GM12878 (cell line): ENCODE measurements at regions not wholly inside any gene's neighbourhood (a gene's known extent, or its start where the extent isn't known, plus 50 kb on each side); places are given as distances from the start of the nearest gene placed in this dataset.

Experiments used
- ATAC-seq: fragments of 200-7000 bp; cut with Tn5 transposase; 3 replicates; pipeline ENCODE4 v1.9.1; 2020; ENCODE audit warnings: mild to moderate bottlenecking, moderate library complexity
- BruUV-seq: library from RNA; stranded (reverse); fragments of 400-500 nt; replicated peaks from 2 replicates; lab custom pipeline; 2021; lab: Mats Ljungman, UMichigan
- CTCF ChIA-PET: fragments of 300-600 bp; sonication (Branson Sonifier 250); formaldehyde crosslinking; extraction: SDS; loops from one replicate; lab custom pipeline; 2021; ENCODE audit warnings: inconsistent platforms; lab: Yijun Ruan, JAX
- POLR2A ChIA-PET: fragments of 350-600 bp; formaldehyde crosslinking; extraction: SDS; loops from one replicate; lab custom pipeline; 2021; ENCODE audit warnings: inconsistent platforms; lab: Charles Lee
- RAD21 ChIA-PET: fragments of 300-600 bp; sonication (Branson Sonifier 250); formaldehyde crosslinking; loops from one replicate; lab custom pipeline; 2023; ENCODE audit warnings: antibody characterized with exemption; ENCODE audit not compliant: unreplicated experiment; lab: Charles Lee
- SMC1A ChIA-PET: fragments of 300-600 bp; sonication (Branson Sonifier 250); formaldehyde crosslinking; loops from one replicate; lab custom pipeline; 2023; ENCODE audit not compliant: unreplicated experiment, uncharacterized antibody; lab: Charles Lee
- DNase-seq: peaks from one replicate; pipeline ENCODE4 v3.0.0-alpha.2; 2011; ENCODE audit warnings: low read depth, low spot score
- FAIRE-seq: peaks from 3 replicates; lab custom pipeline; 2011; peaks lifted over from hg19 to GRCh38; lab: Jason Lieb, UNC
- H2AFZ ChIP-seq: 2 replicates; pipeline ENCODE4 v1.6.0; 2011; ENCODE audit warnings: low read depth, low read length, control low read depth; ENCODE audit not compliant: control insufficient read depth
- H3K27ac ChIP-seq: 2 replicates; pipeline ENCODE4 v1.5.1; 2011; ENCODE audit warnings: control low read depth; ENCODE audit not compliant: control insufficient read depth, insufficient read depth
- H3K27me3 ChIP-seq, 2 experiments: replicated peaks in 1 of 2; 2 replicates each; pipeline versions ENCODE4 v1.6.0 to v1.6.1; 2011; ENCODE audit warnings: low read length in 1 of 2; ENCODE audit not compliant: control insufficient read depth in 2 of 2, insufficient read depth in 2 of 2
- H3K36me3 ChIP-seq, 2 experiments: 2 replicates each; pipeline ENCODE4 v1.5.1; 2011; ENCODE audit warnings: low read length in 1 of 2; ENCODE audit not compliant: control insufficient read depth in 2 of 2, insufficient read depth in 2 of 2
- H3K4me1 ChIP-seq: 2 replicates; pipeline ENCODE4 v1.6.1; 2011; ENCODE audit warnings: mild to moderate bottlenecking, low read length, moderate library complexity, mixed read lengths; ENCODE audit not compliant: control insufficient read depth, insufficient read depth
- H3K4me2 ChIP-seq: 2 replicates; pipeline ENCODE4 v1.6.0; 2011; ENCODE audit warnings: control low read depth; ENCODE audit not compliant: control insufficient read depth, insufficient read depth
- H3K4me3 ChIP-seq: fragments of 200-600 bp; sonication (generic); 2 replicates; pipeline ENCODE4 v1.5.1; 2016
- H3K79me2 ChIP-seq: 2 replicates; pipeline ENCODE4 v1.6.0; 2011; ENCODE audit warnings: low read length; ENCODE audit not compliant: control insufficient read depth, insufficient read depth
- H3K9ac ChIP-seq: 2 replicates; pipeline ENCODE4 v1.8.0; 2011; ENCODE audit warnings: low read length, control low read depth, mixed read lengths; ENCODE audit not compliant: control insufficient read depth, insufficient read depth
- H3K9me3 ChIP-seq: replicated peaks from 3 replicates; pipeline ENCODE4 v1.5.1; 2011; ENCODE audit warnings: mild to moderate bottlenecking, low read length; ENCODE audit not compliant: control insufficient read depth, insufficient read depth
- H4K20me1 ChIP-seq: 2 replicates; pipeline ENCODE4 v1.6.0; 2011; ENCODE audit not compliant: control insufficient read depth, insufficient read depth
- BMI1 ChIP-seq: fragments of 450-650 bp; IDR thresholded peaks from 2 replicates; pipeline ENCODE4 v1.6.1; 2016; ENCODE audit warnings: mild to moderate bottlenecking, moderate library complexity, borderline replicate concordance
- EZH2 ChIP-seq: IDR thresholded peaks from 2 replicates; pipeline ENCODE4 v1.6.1; 2012; ENCODE audit warnings: low read depth, mild to moderate bottlenecking, control low read depth, inconsistent platforms, low read length, borderline replicate concordance; ENCODE audit not compliant: control insufficient read depth
- KDM1A ChIP-seq: fragments of 200-600 bp; sonication (generic); IDR thresholded peaks from 2 replicates; pipeline ENCODE4 v1.6.1; 2016; ENCODE audit warnings: borderline replicate concordance
- MEF2B ChIP-seq: fragments of 450-650 bp; IDR thresholded peaks from 2 replicates; pipeline ENCODE4 v1.6.1; 2018; ENCODE audit warnings: mild to moderate bottlenecking, moderate library complexity; ENCODE audit not compliant: partially characterized antibody, poor library complexity, severe bottlenecking
- NFYA ChIP-seq: IDR thresholded peaks from 2 replicates; pipeline ENCODE4 v1.6.1; 2011; ENCODE audit warnings: low read depth, mild to moderate bottlenecking, low read length, improper control_type of control experiment, borderline replicate concordance
- RCOR1 ChIP-seq: conservative IDR thresholded peaks from 2 replicates; pipeline ENCODE4 v1.6.1; 2012; ENCODE audit warnings: low read depth, low read length, improper control_type of control experiment
- in situ Hi-C: fragments of 300-500 bp; cut with MboI; formaldehyde crosslinking; loops from 9 replicates; pipeline ENCODE4 v1.14.3; 2018; ENCODE audit warnings: mixed read lengths
- intact Hi-C: fragments of 100-400 bp; cut with micrococcal nuclease; formaldehyde crosslinking; loops from one replicate; pipeline ENCODE4 v1.14.2; 2022; ENCODE audit not compliant: unreplicated experiment
- TF ChIP-seq, protein P1 (sequence below): fragments of 450-650 bp; formaldehyde crosslinking; IDR thresholded peaks from 2 replicates; pipeline ENCODE4 v1.5.0; 2022; ENCODE audit warnings: mild to moderate bottlenecking, missing genetic modification characterization

DNA sequence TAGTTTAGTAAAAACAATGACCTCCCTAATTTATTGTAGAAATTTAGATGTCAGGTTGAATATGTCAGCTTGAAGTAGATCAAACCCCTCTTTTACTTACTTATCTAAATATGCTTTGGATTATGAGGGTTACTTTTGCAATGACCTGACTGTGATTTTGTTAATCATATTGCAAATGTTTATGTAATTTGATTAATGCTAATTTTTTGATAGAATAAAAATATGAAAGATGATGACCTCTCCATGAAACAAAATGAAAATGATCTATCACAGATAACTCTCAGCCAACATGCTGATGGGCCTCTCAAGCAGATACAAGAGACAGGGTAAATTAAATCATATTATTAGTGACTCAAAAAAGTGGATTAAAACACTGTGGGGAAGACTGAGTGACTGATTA, 131.0 kb downstream of the CEP57L1 start:
- Histone ChIP-seq H3K4me3 (no peak overlapping the region), H3K27me3 (no peaks in the 10 kb centered on the region; a peak in 2 of 4 replicates), H3K4me1 (no peaks in the 10 kb centered on the region), H3K9ac (no peak overlapping the region), H3K9me3 (no peaks in the 10 kb centered on the region), H3K36me3 (no peaks in the 10 kb centered on the region)
- ChIA-PET RAD21 (no interaction called here), CTCF (interaction anchor here (1.1 to 1.5 kb wide), 2 partner anchors 39 to 157 kb away, joined by 3 to 4 read pairs; no protein-coding TSS in a partner anchor), SMC1A (no interaction called here)
- no peak for ATAC-seq
- intact Hi-C loops, result no loop called here
- TF ChIP-seq, protein P1, sequence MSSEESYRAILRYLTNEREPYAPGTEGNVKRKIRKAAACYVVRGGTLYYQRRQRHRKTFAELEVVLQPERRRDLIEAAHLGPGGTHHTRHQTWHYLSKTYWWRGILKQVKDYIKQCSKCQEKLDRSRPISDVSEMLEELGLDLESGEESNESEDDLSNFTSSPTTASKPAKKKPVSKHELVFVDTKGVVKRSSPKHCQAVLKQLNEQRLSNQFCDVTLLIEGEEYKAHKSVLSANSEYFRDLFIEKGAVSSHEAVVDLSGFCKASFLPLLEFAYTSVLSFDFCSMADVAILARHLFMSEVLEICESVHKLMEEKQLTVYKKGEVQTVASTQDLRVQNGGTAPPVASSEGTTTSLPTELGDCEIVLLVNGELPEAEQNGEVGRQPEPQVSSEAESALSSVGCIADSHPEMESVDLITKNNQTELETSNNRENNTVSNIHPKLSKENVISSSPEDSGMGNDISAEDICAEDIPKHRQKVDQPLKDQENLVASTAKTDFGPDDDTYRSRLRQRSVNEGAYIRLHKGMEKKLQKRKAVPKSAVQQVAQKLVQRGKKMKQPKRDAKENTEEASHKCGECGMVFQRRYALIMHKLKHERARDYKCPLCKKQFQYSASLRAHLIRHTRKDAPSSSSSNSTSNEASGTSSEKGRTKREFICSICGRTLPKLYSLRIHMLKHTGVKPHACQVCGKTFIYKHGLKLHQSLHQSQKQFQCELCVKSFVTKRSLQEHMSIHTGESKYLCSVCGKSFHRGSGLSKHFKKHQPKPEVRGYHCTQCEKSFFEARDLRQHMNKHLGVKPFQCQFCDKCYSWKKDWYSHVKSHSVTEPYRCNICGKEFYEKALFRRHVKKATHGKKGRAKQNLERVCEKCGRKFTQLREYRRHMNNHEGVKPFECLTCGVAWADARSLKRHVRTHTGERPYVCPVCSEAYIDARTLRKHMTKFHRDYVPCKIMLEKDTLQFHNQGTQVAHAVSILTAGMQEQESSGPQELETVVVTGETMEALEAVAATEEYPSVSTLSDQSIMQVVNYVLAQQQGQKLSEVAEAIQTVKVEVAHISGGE, result no peak
- TF ChIP-seq NFYA (no peak), MEF2B (no peak), BMI1 (no peak), EZH2 (no peak), RCOR1 (no peak), KDM1A (no peak)
- TF ChIP-seq, all 136 proteins: peak for 0
- no TSS peak for BruUV-seq
- FAIRE-seq (no peak), DNase-seq (no peak)
- in situ Hi-C loops, result no loop called here
- Histone ChIP-seq H2AFZ (no peak overlapping the region), H3K4me2 (no peak overlapping the region), H4K20me1 (no peaks in the 10 kb centered on the region), H3K79me2 (no peaks in the 10 kb centered on the region), H3K27ac (no peak overlapping the region)
- POLR2A ChIA-PET, result no interaction called here
